ENCODE measurements at regions not wholly inside any gene's neighbourhood (a gene's known extent, or its start where the extent isn't known, plus 50 kb on each side); places are given as distances from the start of the nearest gene placed in this dataset.

DNA sequence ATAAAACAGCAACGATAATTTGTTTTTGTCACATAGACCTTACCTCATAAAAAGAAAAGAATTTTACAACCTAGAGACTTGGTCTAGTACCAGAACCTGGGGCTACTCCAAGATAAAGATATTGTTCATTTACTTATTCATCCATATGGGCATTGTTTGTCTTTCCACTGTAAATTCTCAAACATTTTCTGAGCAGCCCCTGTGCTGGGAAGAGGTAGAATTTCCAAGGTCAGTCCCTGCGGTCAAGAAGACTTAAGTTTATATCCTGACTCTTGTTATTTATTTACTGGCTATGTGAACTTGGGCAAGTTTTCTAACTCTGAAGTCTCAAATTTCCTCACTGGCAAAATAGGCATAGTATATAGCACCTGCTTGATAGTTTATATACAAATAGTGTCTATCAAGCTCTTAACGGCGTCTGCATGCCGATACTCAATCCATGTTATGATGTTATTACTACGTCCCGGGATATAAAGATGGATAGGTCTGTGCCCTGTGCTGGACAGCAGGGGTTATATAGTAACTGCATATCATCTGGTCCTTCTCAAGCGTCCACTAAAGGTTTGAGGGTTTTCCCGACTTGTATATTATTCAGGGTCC, 222.1 kb upstream of the TAPT1 start:
- TF ChIP-seq POLR2A (IDR thresholded peaks at IDR 0.05), result no peak
- TF ChIP-seq, protein P1, sequence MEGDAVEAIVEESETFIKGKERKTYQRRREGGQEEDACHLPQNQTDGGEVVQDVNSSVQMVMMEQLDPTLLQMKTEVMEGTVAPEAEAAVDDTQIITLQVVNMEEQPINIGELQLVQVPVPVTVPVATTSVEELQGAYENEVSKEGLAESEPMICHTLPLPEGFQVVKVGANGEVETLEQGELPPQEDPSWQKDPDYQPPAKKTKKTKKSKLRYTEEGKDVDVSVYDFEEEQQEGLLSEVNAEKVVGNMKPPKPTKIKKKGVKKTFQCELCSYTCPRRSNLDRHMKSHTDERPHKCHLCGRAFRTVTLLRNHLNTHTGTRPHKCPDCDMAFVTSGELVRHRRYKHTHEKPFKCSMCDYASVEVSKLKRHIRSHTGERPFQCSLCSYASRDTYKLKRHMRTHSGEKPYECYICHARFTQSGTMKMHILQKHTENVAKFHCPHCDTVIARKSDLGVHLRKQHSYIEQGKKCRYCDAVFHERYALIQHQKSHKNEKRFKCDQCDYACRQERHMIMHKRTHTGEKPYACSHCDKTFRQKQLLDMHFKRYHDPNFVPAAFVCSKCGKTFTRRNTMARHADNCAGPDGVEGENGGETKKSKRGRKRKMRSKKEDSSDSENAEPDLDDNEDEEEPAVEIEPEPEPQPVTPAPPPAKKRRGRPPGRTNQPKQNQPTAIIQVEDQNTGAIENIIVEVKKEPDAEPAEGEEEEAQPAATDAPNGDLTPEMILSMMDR (IDR thresholded peaks at IDR 0.05), result no peak

Data from uterus (tissue), 2 donors.